GM12878 (cell line): ENCODE measurements at regions not wholly inside any gene's neighbourhood (a gene's known extent, or its start where the extent isn't known, plus 50 kb on each side); places are given as distances from the start of the nearest gene placed in this dataset.

Source experiments
- ATAC-seq: fragments of 200-7000 bp; cut with Tn5 transposase; 3 replicates; pipeline ENCODE4 v1.9.1; 2020; ENCODE audit warnings: mild to moderate bottlenecking, moderate library complexity
- BruUV-seq: library from RNA; stranded (reverse); fragments of 400-500 nt; replicated peaks from 2 replicates; lab custom pipeline; 2021; lab: Mats Ljungman, UMichigan
- CTCF ChIA-PET: fragments of 300-600 bp; sonication (Branson Sonifier 250); formaldehyde crosslinking; extraction: SDS; loops from one replicate; lab custom pipeline; 2021; ENCODE audit warnings: inconsistent platforms; lab: Yijun Ruan, JAX
- POLR2A ChIA-PET: fragments of 350-600 bp; formaldehyde crosslinking; extraction: SDS; loops from one replicate; lab custom pipeline; 2021; ENCODE audit warnings: inconsistent platforms; lab: Charles Lee
- RAD21 ChIA-PET: fragments of 300-600 bp; sonication (Branson Sonifier 250); formaldehyde crosslinking; loops from one replicate; lab custom pipeline; 2023; ENCODE audit warnings: antibody characterized with exemption; ENCODE audit not compliant: unreplicated experiment; lab: Charles Lee
- SMC1A ChIA-PET: fragments of 300-600 bp; sonication (Branson Sonifier 250); formaldehyde crosslinking; loops from one replicate; lab custom pipeline; 2023; ENCODE audit not compliant: unreplicated experiment, uncharacterized antibody; lab: Charles Lee
- DNase-seq: peaks from one replicate; pipeline ENCODE4 v3.0.0-alpha.2; 2011; ENCODE audit warnings: low read depth, low spot score
- FAIRE-seq: peaks from 3 replicates; lab custom pipeline; 2011; peaks lifted over from hg19 to GRCh38; lab: Jason Lieb, UNC
- H2AFZ ChIP-seq: 2 replicates; pipeline ENCODE4 v1.6.0; 2011; ENCODE audit warnings: low read depth, low read length, control low read depth; ENCODE audit not compliant: control insufficient read depth
- H3K27ac ChIP-seq: 2 replicates; pipeline ENCODE4 v1.5.1; 2011; ENCODE audit warnings: control low read depth; ENCODE audit not compliant: control insufficient read depth, insufficient read depth
- H3K27me3 ChIP-seq, 2 experiments: replicated peaks in 1 of 2; 2 replicates each; pipeline versions ENCODE4 v1.6.0 to v1.6.1; 2011; ENCODE audit warnings: low read length in 1 of 2; ENCODE audit not compliant: control insufficient read depth in 2 of 2, insufficient read depth in 2 of 2
- H3K36me3 ChIP-seq, 2 experiments: 2 replicates each; pipeline ENCODE4 v1.5.1; 2011; ENCODE audit warnings: low read length in 1 of 2; ENCODE audit not compliant: control insufficient read depth in 2 of 2, insufficient read depth in 2 of 2
- H3K4me1 ChIP-seq: 2 replicates; pipeline ENCODE4 v1.6.1; 2011; ENCODE audit warnings: mild to moderate bottlenecking, low read length, moderate library complexity, mixed read lengths; ENCODE audit not compliant: control insufficient read depth, insufficient read depth
- H3K4me2 ChIP-seq: 2 replicates; pipeline ENCODE4 v1.6.0; 2011; ENCODE audit warnings: control low read depth; ENCODE audit not compliant: control insufficient read depth, insufficient read depth
- H3K4me3 ChIP-seq: fragments of 200-600 bp; sonication (generic); 2 replicates; pipeline ENCODE4 v1.5.1; 2016
- H3K79me2 ChIP-seq: 2 replicates; pipeline ENCODE4 v1.6.0; 2011; ENCODE audit warnings: low read length; ENCODE audit not compliant: control insufficient read depth, insufficient read depth
- H3K9ac ChIP-seq: 2 replicates; pipeline ENCODE4 v1.8.0; 2011; ENCODE audit warnings: low read length, control low read depth, mixed read lengths; ENCODE audit not compliant: control insufficient read depth, insufficient read depth
- H3K9me3 ChIP-seq: replicated peaks from 3 replicates; pipeline ENCODE4 v1.5.1; 2011; ENCODE audit warnings: mild to moderate bottlenecking, low read length; ENCODE audit not compliant: control insufficient read depth, insufficient read depth
- H4K20me1 ChIP-seq: 2 replicates; pipeline ENCODE4 v1.6.0; 2011; ENCODE audit not compliant: control insufficient read depth, insufficient read depth
- ATF7 ChIP-seq: fragments of 450-650 bp; IDR thresholded peaks from 2 replicates; pipeline ENCODE4 v1.6.1; 2016; ENCODE audit warnings: low read depth, mild to moderate bottlenecking
- CHD1 ChIP-seq: IDR thresholded peaks from 2 replicates; pipeline ENCODE4 v1.6.1; 2012; ENCODE audit warnings: low read depth, low read length, improper control_type of control experiment
- KDM1A ChIP-seq: fragments of 200-600 bp; sonication (generic); IDR thresholded peaks from 2 replicates; pipeline ENCODE4 v1.6.1; 2016; ENCODE audit warnings: borderline replicate concordance
- RB1 ChIP-seq: fragments of 450-650 bp; formaldehyde crosslinking; IDR thresholded peaks from 2 replicates; pipeline ENCODE4 v1.6.1; 2017; ENCODE audit warnings: mild to moderate bottlenecking, borderline replicate concordance
- SMC3 ChIP-seq: IDR thresholded peaks from 2 replicates; pipeline ENCODE4 v1.6.1; 2011; ENCODE audit warnings: low read length, improper control_type of control experiment, borderline replicate concordance
- TARDBP ChIP-seq: IDR thresholded peaks from 2 replicates; pipeline ENCODE4 v1.6.1; 2016; ENCODE audit warnings: borderline replicate concordance
- WGBS: methylation state at CpG from one replicate; pipeline ENCODE4 v1.1.6; 2016; ENCODE audit warnings: low lambda C conversion rate; ENCODE audit not compliant: insufficient replicate concordance, insufficient coverage; ENCODE audit errors: missing lambda C conversion rate; 5-methylcytosine and 5-hydroxymethylcytosine counted together
- in situ Hi-C: fragments of 300-500 bp; cut with MboI; formaldehyde crosslinking; loops from 9 replicates; pipeline ENCODE4 v1.14.3; 2018; ENCODE audit warnings: mixed read lengths
- intact Hi-C: fragments of 100-400 bp; cut with micrococcal nuclease; formaldehyde crosslinking; loops from one replicate; pipeline ENCODE4 v1.14.2; 2022; ENCODE audit not compliant: unreplicated experiment
- TF ChIP-seq, protein P1 (sequence below): IDR thresholded peaks from 2 replicates; pipeline ENCODE4 v1.6.1; 2012; ENCODE audit warnings: low read depth, low read length, improper control_type of control experiment
- TF ChIP-seq, protein P2 (sequence below): fragments of 450-650 bp; IDR thresholded peaks from 2 replicates; pipeline ENCODE4 v1.6.1; 2017; ENCODE audit warnings: low read depth, mild to moderate bottlenecking, moderate library complexity

DNA sequence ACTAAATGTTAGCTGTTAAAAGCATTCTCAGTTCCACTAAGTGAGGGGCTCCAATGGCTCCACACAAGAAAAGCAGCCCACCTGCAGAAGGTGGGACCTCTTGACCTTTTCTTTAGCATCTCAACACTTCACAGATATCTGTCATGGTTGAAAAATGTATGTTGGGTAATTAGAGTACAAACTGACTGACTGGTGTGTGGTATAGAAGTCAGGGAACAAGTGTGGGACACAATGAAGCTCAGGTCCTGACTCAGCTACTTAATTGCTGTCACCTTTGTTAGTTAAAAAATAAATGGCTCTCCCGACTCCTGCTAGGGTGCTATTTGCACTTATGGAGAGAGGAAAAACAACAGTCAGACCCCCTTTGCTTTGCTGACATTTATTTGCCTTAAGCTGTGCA, 299.0 kb downstream of the TTC6 start:
- no peak for ATAC-seq
- POLR2A ChIA-PET, result no interaction called here
- no peak for DNase-seq
- SMC1A ChIA-PET, result no interaction called here
- TF ChIP-seq, protein P1, sequence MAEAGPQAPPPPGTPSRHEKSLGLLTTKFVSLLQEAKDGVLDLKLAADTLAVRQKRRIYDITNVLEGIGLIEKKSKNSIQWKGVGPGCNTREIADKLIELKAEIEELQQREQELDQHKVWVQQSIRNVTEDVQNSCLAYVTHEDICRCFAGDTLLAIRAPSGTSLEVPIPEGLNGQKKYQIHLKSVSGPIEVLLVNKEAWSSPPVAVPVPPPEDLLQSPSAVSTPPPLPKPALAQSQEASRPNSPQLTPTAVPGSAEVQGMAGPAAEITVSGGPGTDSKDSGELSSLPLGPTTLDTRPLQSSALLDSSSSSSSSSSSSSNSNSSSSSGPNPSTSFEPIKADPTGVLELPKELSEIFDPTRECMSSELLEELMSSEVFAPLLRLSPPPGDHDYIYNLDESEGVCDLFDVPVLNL, result no peak
- no peak for TF ChIP-seq TARDBP
- TF ChIP-seq ATF7, result no peak
- TF ChIP-seq KDM1A, result no peak
- TF ChIP-seq RB1, result no peak
- TF ChIP-seq, protein P2, sequence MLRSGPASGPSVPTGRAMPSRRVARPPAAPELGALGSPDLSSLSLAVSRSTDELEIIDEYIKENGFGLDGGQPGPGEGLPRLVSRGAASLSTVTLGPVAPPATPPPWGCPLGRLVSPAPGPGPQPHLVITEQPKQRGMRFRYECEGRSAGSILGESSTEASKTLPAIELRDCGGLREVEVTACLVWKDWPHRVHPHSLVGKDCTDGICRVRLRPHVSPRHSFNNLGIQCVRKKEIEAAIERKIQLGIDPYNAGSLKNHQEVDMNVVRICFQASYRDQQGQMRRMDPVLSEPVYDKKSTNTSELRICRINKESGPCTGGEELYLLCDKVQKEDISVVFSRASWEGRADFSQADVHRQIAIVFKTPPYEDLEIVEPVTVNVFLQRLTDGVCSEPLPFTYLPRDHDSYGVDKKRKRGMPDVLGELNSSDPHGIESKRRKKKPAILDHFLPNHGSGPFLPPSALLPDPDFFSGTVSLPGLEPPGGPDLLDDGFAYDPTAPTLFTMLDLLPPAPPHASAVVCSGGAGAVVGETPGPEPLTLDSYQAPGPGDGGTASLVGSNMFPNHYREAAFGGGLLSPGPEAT, result no peak
- no peak for TF ChIP-seq CHD1
- TF ChIP-seq SMC3, result no peak
- no peaks in the 10 kb centered on the region for H3K79me2 ChIP-seq
- H3K27me3 ChIP-seq, result no peaks in the 10 kb centered on the region
- no peaks in the 10 kb centered on the region for H3K36me3 ChIP-seq
- no peak overlapping the region for H3K27ac ChIP-seq
- no peak overlapping the region for H3K4me2 ChIP-seq
- H3K9me3 ChIP-seq, result no peaks in the 10 kb centered on the region
- H3K4me1 ChIP-seq, result no peaks in the 10 kb centered on the region
- no peak overlapping the region for H3K4me3 ChIP-seq
- no TSS peak for BruUV-seq
- no peak overlapping the region for H3K9ac ChIP-seq
- RAD21 ChIA-PET, result no interaction called here
- no peaks in the 10 kb centered on the region for H4K20me1 ChIP-seq
- intact Hi-C loops, result no loop called here
- CTCF ChIA-PET, result interaction anchor here (0.6 to 1.1 kb wide), 3 partner anchors 9 to 1474 kb away, joined by 3 read pairs; no protein-coding TSS in a partner anchor
- 0% methylated on average over 1 of the region's 1 CpG for WGBS
- in situ Hi-C loops, result no loop called here
- FAIRE-seq, result no peak
- no peak overlapping the region for H2AFZ ChIP-seq
